Uterus (tissue), 2 donors: ENCODE measurements at regions not wholly inside any gene's neighbourhood (a gene's known extent, or its start where the extent isn't known, plus 50 kb on each side); places are given as distances from the start of the nearest gene placed in this dataset.

ENCODE experiments used
- POLR2A ChIP-seq, 2 donors: fragments of 450-650 bp; IDR thresholded peaks; one replicate each; pipeline ENCODE4 v1.6.1; 2016; ENCODE audit warnings: antibody characterized with exemption in 2 of 2, mild to moderate bottlenecking in 1 of 2, moderate library complexity in 1 of 2
- TF ChIP-seq, protein P1 (sequence below), 4 experiments: fragments of 200-600 bp in 2 of 4; fragments of 450-650 bp in 2 of 4; sonication (generic) in 2 of 4; IDR thresholded peaks; one replicate each; pipeline ENCODE4 v1.5.1; 2016 to 2019; ENCODE audit warnings: antibody characterized with exemption in 4 of 4, mild to moderate bottlenecking in 2 of 4, moderate library complexity in 1 of 4

GRCh38 chr4:38548256-38548655, 115.7 kb upstream of the KLF3 start:
- TF ChIP-seq, protein P1, sequence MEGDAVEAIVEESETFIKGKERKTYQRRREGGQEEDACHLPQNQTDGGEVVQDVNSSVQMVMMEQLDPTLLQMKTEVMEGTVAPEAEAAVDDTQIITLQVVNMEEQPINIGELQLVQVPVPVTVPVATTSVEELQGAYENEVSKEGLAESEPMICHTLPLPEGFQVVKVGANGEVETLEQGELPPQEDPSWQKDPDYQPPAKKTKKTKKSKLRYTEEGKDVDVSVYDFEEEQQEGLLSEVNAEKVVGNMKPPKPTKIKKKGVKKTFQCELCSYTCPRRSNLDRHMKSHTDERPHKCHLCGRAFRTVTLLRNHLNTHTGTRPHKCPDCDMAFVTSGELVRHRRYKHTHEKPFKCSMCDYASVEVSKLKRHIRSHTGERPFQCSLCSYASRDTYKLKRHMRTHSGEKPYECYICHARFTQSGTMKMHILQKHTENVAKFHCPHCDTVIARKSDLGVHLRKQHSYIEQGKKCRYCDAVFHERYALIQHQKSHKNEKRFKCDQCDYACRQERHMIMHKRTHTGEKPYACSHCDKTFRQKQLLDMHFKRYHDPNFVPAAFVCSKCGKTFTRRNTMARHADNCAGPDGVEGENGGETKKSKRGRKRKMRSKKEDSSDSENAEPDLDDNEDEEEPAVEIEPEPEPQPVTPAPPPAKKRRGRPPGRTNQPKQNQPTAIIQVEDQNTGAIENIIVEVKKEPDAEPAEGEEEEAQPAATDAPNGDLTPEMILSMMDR (IDR thresholded peaks at IDR 0.05) = no peak
- no peak for TF ChIP-seq POLR2A (IDR thresholded peaks at IDR 0.05)
